ENCODE measurements at regions not wholly inside any gene's neighbourhood (a gene's known extent, or its start where the extent isn't known, plus 50 kb on each side); places are given as distances from the start of the nearest gene placed in this dataset.

DNA sequence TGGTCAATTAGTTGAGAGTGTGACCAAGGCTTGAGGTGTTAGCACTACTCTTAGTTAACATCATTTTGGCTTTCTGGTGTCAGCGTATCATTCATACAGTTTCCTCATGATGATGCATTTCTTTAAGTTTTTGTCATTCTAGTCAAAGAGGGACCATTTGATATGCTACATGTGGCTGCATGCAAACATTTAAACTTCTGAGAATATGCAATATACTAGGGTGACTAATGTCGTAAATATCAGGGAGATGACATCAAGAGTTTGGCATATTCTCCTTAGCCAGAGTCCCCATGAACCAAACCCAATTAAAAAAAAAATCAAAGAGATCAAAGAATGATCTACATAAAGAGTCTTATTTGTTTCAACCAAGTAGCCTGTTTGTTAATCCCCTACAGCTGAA lies 537.4 kb upstream of the PCDH7 start:
- TF ChIP-seq, protein P1, sequence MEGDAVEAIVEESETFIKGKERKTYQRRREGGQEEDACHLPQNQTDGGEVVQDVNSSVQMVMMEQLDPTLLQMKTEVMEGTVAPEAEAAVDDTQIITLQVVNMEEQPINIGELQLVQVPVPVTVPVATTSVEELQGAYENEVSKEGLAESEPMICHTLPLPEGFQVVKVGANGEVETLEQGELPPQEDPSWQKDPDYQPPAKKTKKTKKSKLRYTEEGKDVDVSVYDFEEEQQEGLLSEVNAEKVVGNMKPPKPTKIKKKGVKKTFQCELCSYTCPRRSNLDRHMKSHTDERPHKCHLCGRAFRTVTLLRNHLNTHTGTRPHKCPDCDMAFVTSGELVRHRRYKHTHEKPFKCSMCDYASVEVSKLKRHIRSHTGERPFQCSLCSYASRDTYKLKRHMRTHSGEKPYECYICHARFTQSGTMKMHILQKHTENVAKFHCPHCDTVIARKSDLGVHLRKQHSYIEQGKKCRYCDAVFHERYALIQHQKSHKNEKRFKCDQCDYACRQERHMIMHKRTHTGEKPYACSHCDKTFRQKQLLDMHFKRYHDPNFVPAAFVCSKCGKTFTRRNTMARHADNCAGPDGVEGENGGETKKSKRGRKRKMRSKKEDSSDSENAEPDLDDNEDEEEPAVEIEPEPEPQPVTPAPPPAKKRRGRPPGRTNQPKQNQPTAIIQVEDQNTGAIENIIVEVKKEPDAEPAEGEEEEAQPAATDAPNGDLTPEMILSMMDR (conservative IDR thresholded peaks at IDR 0.05; ENCODE audit: low read length), result no peak
- no peak for TF ChIP-seq EZH2phosphoT487 (IDR thresholded peaks at IDR 0.05; ENCODE audit: borderline replicate concordance, low read depth, low read length)
